ENCODE measurements at regions not wholly inside any gene's neighbourhood (a gene's known extent, or its start where the extent isn't known, plus 50 kb on each side); places are given as distances from the start of the nearest gene placed in this dataset.

DNA sequence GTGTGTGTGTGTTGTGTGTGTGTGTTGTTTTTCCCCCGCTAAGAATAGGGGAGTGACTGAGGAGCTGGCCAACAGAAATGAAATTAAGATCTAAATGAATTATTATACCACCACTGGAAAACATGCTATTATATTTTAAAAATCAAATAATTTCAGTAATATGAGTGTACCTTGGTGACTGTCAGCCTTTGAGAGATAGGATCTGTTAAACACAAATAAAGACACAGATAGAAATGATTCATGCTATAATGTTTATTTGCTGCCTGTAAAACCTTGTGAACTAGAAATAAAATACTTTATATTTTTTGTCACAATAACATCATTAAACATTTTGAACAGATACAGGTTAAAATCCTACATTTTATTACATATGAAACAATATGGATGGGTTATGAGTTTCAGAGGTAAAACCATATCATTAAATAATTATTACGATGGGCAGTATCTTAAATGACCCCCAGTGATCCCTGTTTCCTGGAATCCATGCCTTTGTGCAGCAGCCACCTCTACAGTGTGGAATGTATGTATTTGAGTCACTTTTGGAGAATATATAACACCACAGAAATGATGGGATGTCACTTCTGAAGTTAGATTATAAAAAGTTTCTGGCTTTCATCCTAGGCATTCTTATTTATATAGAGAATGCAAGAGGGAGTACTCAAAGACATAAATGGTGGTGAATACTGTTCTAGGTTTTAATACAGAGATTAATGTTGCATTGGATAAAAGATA, 617.2 kb downstream of the CDH18 start:
- Histone ChIP-seq H3K9me2 (ENCODE audit: insufficient read depth) (no peaks in the 10 kb centered on the region), H3K27me3 (ENCODE audit: insufficient read depth) (no peaks in the 10 kb centered on the region), H4K20me1 (replicated peaks; ENCODE audit: insufficient read depth) (no peaks in the 10 kb centered on the region), H3K36me3 (ENCODE audit: insufficient read depth) (no peaks in the 10 kb centered on the region), H3K4me1 (ENCODE audit: insufficient read depth) (no peaks in the 10 kb centered on the region), H3K27ac (ENCODE audit: low read depth) (no peak overlapping the region), H3K4me2 (no peak overlapping the region), H3K4me3 (no peak overlapping the region), H3F3A (replicated peaks; ENCODE audit: low read depth) (no peaks in the 10 kb centered on the region), H2AFZ (no peak overlapping the region), H3K79me2 (replicated peaks; ENCODE audit: insufficient read depth) (no peaks in the 10 kb centered on the region)
- no peak for TF ChIP-seq POLR2AphosphoS5 (IDR thresholded peaks at IDR 0.05; ENCODE audit: low read depth)
- TF ChIP-seq, protein P1, sequence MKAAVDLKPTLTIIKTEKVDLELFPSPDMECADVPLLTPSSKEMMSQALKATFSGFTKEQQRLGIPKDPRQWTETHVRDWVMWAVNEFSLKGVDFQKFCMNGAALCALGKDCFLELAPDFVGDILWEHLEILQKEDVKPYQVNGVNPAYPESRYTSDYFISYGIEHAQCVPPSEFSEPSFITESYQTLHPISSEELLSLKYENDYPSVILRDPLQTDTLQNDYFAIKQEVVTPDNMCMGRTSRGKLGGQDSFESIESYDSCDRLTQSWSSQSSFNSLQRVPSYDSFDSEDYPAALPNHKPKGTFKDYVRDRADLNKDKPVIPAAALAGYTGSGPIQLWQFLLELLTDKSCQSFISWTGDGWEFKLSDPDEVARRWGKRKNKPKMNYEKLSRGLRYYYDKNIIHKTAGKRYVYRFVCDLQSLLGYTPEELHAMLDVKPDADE (IDR thresholded peaks at IDR 0.05) = no peak
- TF ChIP-seq ZNF331 (CRISPR knock-in tag; IDR thresholded peaks at IDR 0.05; ENCODE audit: low read depth) = no peak
- ATAC-seq (no peak), DNase-seq (ENCODE audit: low spot score) (no peak)
- Mint-ChIP-seq H3K27ac (no peak overlapping the region), H3K27me3 (ENCODE audit: insufficient read depth, low read depth, poor library complexity) (no peaks in the 10 kb centered on the region), H3K9me3 (no peaks in the 10 kb centered on the region), H3K4me3 (no peak overlapping the region), H3K36me3 (ENCODE audit: low read depth) (no peaks in the 10 kb centered on the region), H3K4me1 (peaks cover 6% of the 10 kb centered on the region; the same call in 2 of the 3 replicates)

- H3K4me3 Mint-ChIP-seq = no peak overlapping the region
- ATAC-seq (no peak), DNase-seq (ENCODE audit: low spot score) (no peak)
- Histone ChIP-seq H3K9me2 (ENCODE audit: insufficient read depth) (no peaks in the 10 kb centered on the region), H3F3A (replicated peaks; ENCODE audit: low read depth) (no peaks in the 10 kb centered on the region), H3K27ac (ENCODE audit: low read depth) (no peak overlapping the region), H3K36me3 (ENCODE audit: insufficient read depth) (no peaks in the 10 kb centered on the region), H3K4me1 (ENCODE audit: insufficient read depth) (no peaks in the 10 kb centered on the region), H3K4me3 (no peak overlapping the region), H3K27me3 (ENCODE audit: insufficient read depth) (no peaks in the 10 kb centered on the region), H3K4me2 (no peak overlapping the region), H2AFZ (no peak overlapping the region), H3K79me2 (replicated peaks; ENCODE audit: insufficient read depth) (no peaks in the 10 kb centered on the region), H4K20me1 (replicated peaks; ENCODE audit: insufficient read depth) (no peaks in the 10 kb centered on the region)
- H3K27me3 Mint-ChIP-seq (ENCODE audit: insufficient read depth, low read depth, poor library complexity) = no peaks in the 10 kb centered on the region
- H3K9me3 Mint-ChIP-seq = no peaks in the 10 kb centered on the region
- no peak overlapping the region for H3K27ac Mint-ChIP-seq
- no peaks in the 10 kb centered on the region for H3K4me1 Mint-ChIP-seq
- no peaks in the 10 kb centered on the region for H3K36me3 Mint-ChIP-seq (ENCODE audit: low read depth)
- TF ChIP-seq EZH2phosphoT487 (IDR thresholded peaks at IDR 0.05; ENCODE audit: unreplicated experiment) (no peak), ZNF331 (CRISPR knock-in tag; IDR thresholded peaks at IDR 0.05; ENCODE audit: low read depth) (no peak), ZNF114 (CRISPR knock-in tag; IDR thresholded peaks at IDR 0.05) (no peak), REST (IDR thresholded peaks at IDR 0.05; ENCODE audit: unreplicated experiment) (no peak), JUNB (IDR thresholded peaks at IDR 0.05; ENCODE audit: unreplicated experiment) (no peak), CREB1 (CRISPR knock-in tag; IDR thresholded peaks at IDR 0.05; ENCODE audit: low read depth) (no peak), STAT1 (IDR thresholded peaks at IDR 0.05; ENCODE audit: unreplicated experiment) (no peak), NANOG (IDR thresholded peaks at IDR 0.05; ENCODE audit: borderline replicate concordance) (no peak), POLR2AphosphoS5 (IDR thresholded peaks at IDR 0.05; ENCODE audit: low read depth) (no peak)
- TF ChIP-seq, protein P2, sequence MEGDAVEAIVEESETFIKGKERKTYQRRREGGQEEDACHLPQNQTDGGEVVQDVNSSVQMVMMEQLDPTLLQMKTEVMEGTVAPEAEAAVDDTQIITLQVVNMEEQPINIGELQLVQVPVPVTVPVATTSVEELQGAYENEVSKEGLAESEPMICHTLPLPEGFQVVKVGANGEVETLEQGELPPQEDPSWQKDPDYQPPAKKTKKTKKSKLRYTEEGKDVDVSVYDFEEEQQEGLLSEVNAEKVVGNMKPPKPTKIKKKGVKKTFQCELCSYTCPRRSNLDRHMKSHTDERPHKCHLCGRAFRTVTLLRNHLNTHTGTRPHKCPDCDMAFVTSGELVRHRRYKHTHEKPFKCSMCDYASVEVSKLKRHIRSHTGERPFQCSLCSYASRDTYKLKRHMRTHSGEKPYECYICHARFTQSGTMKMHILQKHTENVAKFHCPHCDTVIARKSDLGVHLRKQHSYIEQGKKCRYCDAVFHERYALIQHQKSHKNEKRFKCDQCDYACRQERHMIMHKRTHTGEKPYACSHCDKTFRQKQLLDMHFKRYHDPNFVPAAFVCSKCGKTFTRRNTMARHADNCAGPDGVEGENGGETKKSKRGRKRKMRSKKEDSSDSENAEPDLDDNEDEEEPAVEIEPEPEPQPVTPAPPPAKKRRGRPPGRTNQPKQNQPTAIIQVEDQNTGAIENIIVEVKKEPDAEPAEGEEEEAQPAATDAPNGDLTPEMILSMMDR (conservative IDR thresholded peaks at IDR 0.05; ENCODE audit: low read depth in 2 of 2) = no peak
These were observed 599.6 kb downstream of the CDH18 start for GRCh38 chr5:19388391-19388790.
